HFFc6 (cell line): ENCODE measurements at regions not wholly inside any gene's neighbourhood (a gene's known extent, or its start where the extent isn't known, plus 50 kb on each side); places are given as distances from the start of the nearest gene placed in this dataset.

ENCODE experiments used
- DNase-seq: peaks from one replicate; pipeline ENCODE4 v3.0.0-alpha.2; 2018
- H3K27ac Mint-ChIP-seq: 2 replicates; pipeline ENCODE4 v1.8.0; 2020; ENCODE audit warnings: mild to moderate bottlenecking, mixed read lengths
- H3K27me3 Mint-ChIP-seq: 2 replicates; pipeline ENCODE4 v1.8.0; 2021; ENCODE audit warnings: mild to moderate bottlenecking, moderate library complexity, mixed read lengths; ENCODE audit not compliant: insufficient read depth
- H3K36me3 Mint-ChIP-seq: 2 replicates; pipeline ENCODE4 v1.8.0; 2021; ENCODE audit warnings: low read depth, mixed read lengths
- H3K4me1 Mint-ChIP-seq: 2 replicates; pipeline ENCODE4 v1.8.0; 2020; ENCODE audit warnings: low read depth, mixed read lengths
- H3K4me3 Mint-ChIP-seq: 2 replicates; pipeline ENCODE4 v1.8.0; 2020; ENCODE audit warnings: mild to moderate bottlenecking, moderate library complexity, mixed read lengths
- H3K9me3 Mint-ChIP-seq: 2 replicates; pipeline ENCODE4 v1.8.0; 2020; ENCODE audit warnings: mild to moderate bottlenecking, mixed read lengths
- TF ChIP-seq, protein P1 (sequence below): fragments of 200-600 bp; sonication (generic); IDR thresholded peaks from 2 replicates; pipeline ENCODE4 v1.5.0; 2021; ENCODE audit warnings: antibody characterized with exemption, mild to moderate bottlenecking

DNA sequence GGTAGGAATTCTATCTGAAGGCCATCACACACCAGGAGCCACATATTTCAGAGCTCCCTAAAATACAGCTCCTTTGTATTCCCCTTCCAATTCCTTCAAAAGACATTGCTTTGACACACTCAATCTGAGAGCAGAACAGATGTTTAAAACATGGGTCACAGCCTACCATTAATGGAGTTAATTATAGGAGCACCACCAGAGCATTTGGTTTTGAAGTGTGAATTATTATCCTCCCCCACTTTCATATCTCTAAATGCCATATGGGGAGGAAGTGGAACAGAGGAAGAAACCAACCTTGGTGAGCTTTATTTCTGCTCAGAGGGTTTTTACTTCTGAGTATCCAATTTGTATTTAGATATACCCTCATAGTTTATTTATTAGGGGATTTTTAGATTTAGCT is 50.7 kb upstream of the TNFRSF21 start:
- H3K27me3 Mint-ChIP-seq, result no peaks in the 10 kb centered on the region; the same call in 1 of the 2 replicates
- no peak overlapping the region for H3K4me3 Mint-ChIP-seq
- no peaks in the 10 kb centered on the region for H3K36me3 Mint-ChIP-seq
- H3K4me1 Mint-ChIP-seq, result no peaks in the 10 kb centered on the region
- peaks cover 4% of the 10 kb centered on the region; the same call in 1 of the 2 replicates for H3K9me3 Mint-ChIP-seq
- H3K27ac Mint-ChIP-seq, result no peak overlapping the region
- no peak for DNase-seq
- TF ChIP-seq, protein P1, sequence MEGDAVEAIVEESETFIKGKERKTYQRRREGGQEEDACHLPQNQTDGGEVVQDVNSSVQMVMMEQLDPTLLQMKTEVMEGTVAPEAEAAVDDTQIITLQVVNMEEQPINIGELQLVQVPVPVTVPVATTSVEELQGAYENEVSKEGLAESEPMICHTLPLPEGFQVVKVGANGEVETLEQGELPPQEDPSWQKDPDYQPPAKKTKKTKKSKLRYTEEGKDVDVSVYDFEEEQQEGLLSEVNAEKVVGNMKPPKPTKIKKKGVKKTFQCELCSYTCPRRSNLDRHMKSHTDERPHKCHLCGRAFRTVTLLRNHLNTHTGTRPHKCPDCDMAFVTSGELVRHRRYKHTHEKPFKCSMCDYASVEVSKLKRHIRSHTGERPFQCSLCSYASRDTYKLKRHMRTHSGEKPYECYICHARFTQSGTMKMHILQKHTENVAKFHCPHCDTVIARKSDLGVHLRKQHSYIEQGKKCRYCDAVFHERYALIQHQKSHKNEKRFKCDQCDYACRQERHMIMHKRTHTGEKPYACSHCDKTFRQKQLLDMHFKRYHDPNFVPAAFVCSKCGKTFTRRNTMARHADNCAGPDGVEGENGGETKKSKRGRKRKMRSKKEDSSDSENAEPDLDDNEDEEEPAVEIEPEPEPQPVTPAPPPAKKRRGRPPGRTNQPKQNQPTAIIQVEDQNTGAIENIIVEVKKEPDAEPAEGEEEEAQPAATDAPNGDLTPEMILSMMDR, result no peak

DNA sequence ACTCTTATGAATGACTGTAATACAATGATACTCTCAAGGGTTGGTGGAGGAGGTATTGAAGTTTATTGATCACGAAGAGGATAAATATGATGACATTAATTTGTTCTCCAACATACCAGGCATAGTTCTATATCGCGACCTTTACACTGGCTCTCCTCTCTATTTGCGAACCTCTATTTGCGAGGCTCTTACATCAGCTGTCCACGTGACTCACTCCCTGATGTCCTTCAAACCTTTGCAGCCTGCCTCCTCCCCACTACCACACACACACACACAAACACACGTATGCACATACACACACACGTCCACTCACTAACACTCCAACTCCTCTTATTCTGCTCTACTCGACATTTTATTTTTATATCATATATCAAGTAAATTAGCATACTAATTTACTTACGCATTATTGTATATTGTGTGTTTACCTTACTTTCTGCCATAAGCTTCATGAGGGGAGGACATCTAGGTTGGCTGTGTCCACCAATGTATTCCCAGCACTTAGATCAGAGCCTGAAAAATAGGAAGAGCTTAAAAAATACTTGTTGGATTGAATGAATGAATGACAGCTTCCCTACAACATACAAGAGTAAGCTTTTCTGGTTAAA is 53.3 kb upstream of the TNFRSF21 start:
- DNase-seq, result no peak
- Mint-ChIP-seq H3K36me3 (no peaks in the 10 kb centered on the region), H3K9me3 (peaks cover 4% of the 10 kb centered on the region; the same call in 1 of the 2 replicates), H3K27ac (no peak overlapping the region), H3K4me3 (no peak overlapping the region), H3K4me1 (no peaks in the 10 kb centered on the region), H3K27me3 (peaks cover 1% of the 10 kb centered on the region; the same call in 1 of the 2 replicates)
- TF ChIP-seq, protein P1, result no peak

DNA sequence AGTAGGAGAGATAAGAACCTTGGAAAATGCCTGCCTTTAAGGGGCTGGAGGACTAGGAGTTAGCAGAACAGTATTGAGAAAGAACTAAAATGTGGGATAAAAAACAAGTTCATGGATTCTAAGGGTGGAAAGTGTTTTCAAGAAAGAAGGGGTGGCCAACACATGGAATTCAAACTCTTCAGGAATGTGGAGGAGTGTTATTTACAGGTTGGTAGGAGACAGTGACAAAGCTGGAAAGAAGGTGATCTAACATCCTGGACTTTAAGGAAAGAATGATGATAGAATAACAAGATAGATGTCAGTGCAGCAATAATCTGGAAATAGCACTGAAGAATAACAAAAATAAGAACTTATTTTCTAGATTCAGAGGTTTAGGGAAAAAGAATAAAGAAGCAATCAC is 54.0 kb upstream of the TNFRSF21 start:
- no peak overlapping the region for H3K27ac Mint-ChIP-seq
- H3K4me3 Mint-ChIP-seq, result no peak overlapping the region
- H3K4me1 Mint-ChIP-seq, result no peaks in the 10 kb centered on the region
- peaks cover 4% of the 10 kb centered on the region; the same call in 1 of the 2 replicates for H3K9me3 Mint-ChIP-seq
- H3K27me3 Mint-ChIP-seq, result peaks cover 4% of the 10 kb centered on the region; the same call in 1 of the 2 replicates
- DNase-seq, result no peak
- TF ChIP-seq, protein P1, result no peak
- no peaks in the 10 kb centered on the region for H3K36me3 Mint-ChIP-seq

DNA sequence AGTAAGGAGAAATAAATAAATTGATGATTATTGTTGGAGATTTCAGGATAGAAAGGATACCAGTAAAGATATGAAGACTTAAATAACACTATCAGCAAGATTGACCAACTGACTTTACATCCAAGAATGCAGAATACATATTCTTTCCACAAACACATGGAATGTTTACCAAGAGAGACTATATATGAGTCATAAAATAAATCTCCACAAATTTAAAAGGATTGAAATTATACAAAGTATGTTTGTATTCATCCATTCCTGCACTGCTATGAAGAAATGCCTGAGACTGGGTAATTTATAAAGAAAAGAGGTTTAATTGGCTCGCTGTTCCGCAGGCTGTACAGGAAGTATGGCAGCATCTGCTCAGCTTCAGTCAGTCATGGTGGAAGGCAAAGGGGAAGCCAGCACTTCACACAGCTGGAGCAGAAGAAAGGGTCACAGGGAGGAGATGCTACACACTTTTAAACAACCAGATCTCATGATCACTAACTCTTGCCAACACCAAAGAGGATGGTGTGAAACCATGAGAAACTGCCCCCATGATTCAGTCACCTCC is 56.7 kb upstream of the TNFRSF21 start:
- no peak for DNase-seq
- no peak overlapping the region for H3K4me3 Mint-ChIP-seq
- TF ChIP-seq, protein P1, result no peak
- H3K4me1 Mint-ChIP-seq, result no peaks in the 10 kb centered on the region
- H3K27me3 Mint-ChIP-seq, result peaks cover 4% of the 10 kb centered on the region; the same call in 1 of the 2 replicates
- H3K9me3 Mint-ChIP-seq, result no peaks in the 10 kb centered on the region; the same call in 1 of the 2 replicates
- no peaks in the 10 kb centered on the region for H3K36me3 Mint-ChIP-seq
- H3K27ac Mint-ChIP-seq, result no peak overlapping the region

DNA sequence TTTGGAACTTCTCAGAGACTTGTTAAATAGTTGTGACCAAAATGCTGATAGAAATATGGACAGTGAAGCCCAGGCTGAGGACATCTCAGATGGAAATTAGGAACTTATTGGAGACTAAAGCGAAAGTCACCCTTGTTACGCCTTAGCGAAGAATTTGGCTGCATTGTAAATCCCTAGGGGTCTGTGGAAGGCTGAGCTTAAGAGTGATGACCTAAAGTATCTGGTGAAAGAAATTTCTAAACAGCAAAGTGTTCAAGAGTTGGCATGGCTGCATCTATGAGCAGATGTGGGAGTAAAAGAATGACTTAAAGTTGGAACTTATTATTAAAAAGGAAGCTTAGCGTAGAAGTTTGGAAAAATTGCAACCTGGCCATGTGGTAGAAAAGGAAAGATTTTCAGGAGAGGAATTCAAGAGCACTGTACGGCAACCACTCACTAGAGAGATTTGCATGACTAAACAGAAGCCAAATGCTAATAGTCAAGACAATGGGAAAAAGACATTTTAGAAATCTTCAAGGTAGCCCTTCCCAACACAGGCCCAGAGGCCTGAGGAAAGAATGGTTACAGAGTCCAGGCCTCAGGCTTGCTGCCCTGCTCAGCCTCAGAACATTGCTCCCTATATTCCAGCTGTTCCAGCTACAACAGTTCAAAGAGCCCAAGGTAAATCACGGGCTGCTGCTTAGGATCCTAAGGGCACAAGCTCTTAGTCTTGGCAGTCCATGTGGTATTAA is 61.6 kb upstream of the TNFRSF21 start:
- H3K36me3 Mint-ChIP-seq, result no peaks in the 10 kb centered on the region
- TF ChIP-seq, protein P1, result no peak
- H3K27ac Mint-ChIP-seq, result no peak overlapping the region
- peaks cover 4% of the 10 kb centered on the region; the same call in 1 of the 2 replicates for H3K27me3 Mint-ChIP-seq
- no peaks in the 10 kb centered on the region; the same call in 1 of the 2 replicates for H3K9me3 Mint-ChIP-seq
- no peak overlapping the region for H3K4me3 Mint-ChIP-seq
- no peak for DNase-seq
- H3K4me1 Mint-ChIP-seq, result no peaks in the 10 kb centered on the region
